Gastrocnemius medialis (tissue), 4 donors: ENCODE measurements at regions not wholly inside any gene's neighbourhood (a gene's known extent, or its start where the extent isn't known, plus 50 kb on each side); places are given as distances from the start of the nearest gene placed in this dataset.

Experiments used
- POLR2A ChIP-seq, 2 donors: fragments of 450-650 bp; IDR thresholded peaks; one replicate each; pipeline ENCODE4 v1.6.1; 2017; ENCODE audit warnings: antibody characterized with exemption in 2 of 2, mild to moderate bottlenecking in 2 of 2, moderate library complexity in 2 of 2
- TF ChIP-seq, protein P1 (sequence below), 5 experiments: fragments of 450-650 bp in 3 of 5; fragments of 200-600 bp in 2 of 5; sonication (generic) in 2 of 5; IDR thresholded peaks in 4 of 5; conservative IDR thresholded peaks in 1 of 5; 1 replicate in 4 of 5; 2 replicates in 1 of 5; pipeline ENCODE4 v1.5.1; 2016 to 2019; ENCODE audit warnings: antibody characterized with exemption in 5 of 5, mild to moderate bottlenecking in 3 of 5, moderate library complexity in 3 of 5

DNA sequence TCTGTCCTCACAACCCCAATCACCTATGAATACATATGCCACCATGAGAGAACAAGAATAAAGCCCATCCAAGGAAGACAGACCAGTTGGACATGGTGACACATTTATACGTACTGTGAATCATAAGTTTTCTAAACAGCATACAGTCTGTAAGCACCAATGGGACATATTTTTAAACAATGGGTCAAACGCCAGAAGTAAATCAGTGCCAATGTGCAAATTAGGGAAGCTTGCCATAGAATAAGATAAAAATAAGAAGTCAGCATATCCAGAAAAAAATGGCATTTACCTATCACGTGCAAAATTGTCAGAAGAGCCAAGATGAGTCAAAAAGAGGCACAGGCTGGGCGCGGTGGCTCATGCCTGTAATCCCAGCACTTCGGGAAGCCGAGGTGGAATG lies 910.4 kb downstream of the SORCS1 start:
- TF ChIP-seq, protein P1, sequence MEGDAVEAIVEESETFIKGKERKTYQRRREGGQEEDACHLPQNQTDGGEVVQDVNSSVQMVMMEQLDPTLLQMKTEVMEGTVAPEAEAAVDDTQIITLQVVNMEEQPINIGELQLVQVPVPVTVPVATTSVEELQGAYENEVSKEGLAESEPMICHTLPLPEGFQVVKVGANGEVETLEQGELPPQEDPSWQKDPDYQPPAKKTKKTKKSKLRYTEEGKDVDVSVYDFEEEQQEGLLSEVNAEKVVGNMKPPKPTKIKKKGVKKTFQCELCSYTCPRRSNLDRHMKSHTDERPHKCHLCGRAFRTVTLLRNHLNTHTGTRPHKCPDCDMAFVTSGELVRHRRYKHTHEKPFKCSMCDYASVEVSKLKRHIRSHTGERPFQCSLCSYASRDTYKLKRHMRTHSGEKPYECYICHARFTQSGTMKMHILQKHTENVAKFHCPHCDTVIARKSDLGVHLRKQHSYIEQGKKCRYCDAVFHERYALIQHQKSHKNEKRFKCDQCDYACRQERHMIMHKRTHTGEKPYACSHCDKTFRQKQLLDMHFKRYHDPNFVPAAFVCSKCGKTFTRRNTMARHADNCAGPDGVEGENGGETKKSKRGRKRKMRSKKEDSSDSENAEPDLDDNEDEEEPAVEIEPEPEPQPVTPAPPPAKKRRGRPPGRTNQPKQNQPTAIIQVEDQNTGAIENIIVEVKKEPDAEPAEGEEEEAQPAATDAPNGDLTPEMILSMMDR (IDR thresholded peaks at IDR 0.05 in 4 of 5, conservative IDR thresholded peaks at IDR 0.05 in 1 of 5), result no peak
- no peak for TF ChIP-seq POLR2A (IDR thresholded peaks at IDR 0.05)
